ENCODE measurements at regions not wholly inside any gene's neighbourhood (a gene's known extent, or its start where the extent isn't known, plus 50 kb on each side); places are given as distances from the start of the nearest gene placed in this dataset.

DNA sequence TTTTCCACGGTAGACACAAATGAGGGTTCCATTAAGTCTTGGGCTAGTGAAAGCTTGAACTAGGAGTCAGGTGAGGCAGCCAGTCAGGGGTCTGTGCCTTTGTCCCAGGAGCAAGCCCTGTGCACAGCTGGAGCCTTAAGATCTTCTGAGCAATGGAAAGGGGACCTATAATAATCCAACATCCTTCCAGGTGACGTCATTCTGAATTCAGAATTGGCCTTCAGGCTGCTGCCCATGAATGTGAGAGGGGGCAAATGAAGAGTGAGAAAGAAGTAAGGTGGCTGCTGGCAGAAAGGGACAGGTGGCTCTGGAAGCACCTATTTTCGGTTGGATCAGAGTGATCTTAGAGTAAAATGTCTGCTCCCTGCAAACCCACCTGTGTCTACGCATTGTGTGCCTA lies 488.1 kb upstream of the CDH5 start:
- no peak overlapping the region for H3K4me2 ChIP-seq
- no peak overlapping the region for H3K9ac ChIP-seq
- TF ChIP-seq, protein P1, sequence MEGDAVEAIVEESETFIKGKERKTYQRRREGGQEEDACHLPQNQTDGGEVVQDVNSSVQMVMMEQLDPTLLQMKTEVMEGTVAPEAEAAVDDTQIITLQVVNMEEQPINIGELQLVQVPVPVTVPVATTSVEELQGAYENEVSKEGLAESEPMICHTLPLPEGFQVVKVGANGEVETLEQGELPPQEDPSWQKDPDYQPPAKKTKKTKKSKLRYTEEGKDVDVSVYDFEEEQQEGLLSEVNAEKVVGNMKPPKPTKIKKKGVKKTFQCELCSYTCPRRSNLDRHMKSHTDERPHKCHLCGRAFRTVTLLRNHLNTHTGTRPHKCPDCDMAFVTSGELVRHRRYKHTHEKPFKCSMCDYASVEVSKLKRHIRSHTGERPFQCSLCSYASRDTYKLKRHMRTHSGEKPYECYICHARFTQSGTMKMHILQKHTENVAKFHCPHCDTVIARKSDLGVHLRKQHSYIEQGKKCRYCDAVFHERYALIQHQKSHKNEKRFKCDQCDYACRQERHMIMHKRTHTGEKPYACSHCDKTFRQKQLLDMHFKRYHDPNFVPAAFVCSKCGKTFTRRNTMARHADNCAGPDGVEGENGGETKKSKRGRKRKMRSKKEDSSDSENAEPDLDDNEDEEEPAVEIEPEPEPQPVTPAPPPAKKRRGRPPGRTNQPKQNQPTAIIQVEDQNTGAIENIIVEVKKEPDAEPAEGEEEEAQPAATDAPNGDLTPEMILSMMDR (conservative IDR thresholded peaks at IDR 0.05; ENCODE audit: low read depth, low read length): no peak
- no peaks in the 10 kb centered on the region for H3K79me2 ChIP-seq (ENCODE audit: insufficient read depth, low read depth)
- H3K4me3 ChIP-seq (IDR thresholded peaks at IDR 0.05; ENCODE audit: insufficient read depth, low read depth, low read length): no peak overlapping the region
- no peak overlapping the region for H3K27ac ChIP-seq
- no peak overlapping the region for H2AFZ ChIP-seq (ENCODE audit: low read depth)
- H3K36me3 ChIP-seq (ENCODE audit: insufficient read depth): no peaks in the 10 kb centered on the region
- H3K4me1 ChIP-seq (ENCODE audit: low read depth, poor library complexity, severe bottlenecking): no peaks in the 10 kb centered on the region
- H4K20me1 ChIP-seq (ENCODE audit: insufficient read depth): no peaks in the 10 kb centered on the region
- H3K27me3 ChIP-seq (ENCODE audit: insufficient read depth, low read depth): no peaks in the 10 kb centered on the region

DNA sequence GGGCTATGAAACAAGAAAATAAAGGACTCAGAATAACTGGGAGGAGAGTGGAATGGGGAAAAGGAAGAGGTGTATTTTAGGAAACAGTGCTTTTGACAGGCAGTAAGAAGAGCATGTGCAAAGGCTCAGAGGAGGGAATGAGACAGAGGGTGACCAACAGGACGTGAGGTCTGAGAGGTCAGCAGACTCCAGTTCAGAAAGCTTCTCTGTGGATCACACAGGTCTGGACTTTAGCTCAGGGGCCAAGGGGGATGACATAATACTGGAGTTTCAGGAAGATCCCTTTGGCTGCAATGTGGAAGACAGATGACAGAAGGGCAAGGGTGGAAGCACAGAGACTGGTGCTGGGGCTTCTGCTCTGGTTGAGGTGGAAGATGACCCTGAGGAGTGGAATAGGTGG lies 489.9 kb upstream of the CDH5 start:
- no peak overlapping the region for H3K9ac ChIP-seq
- no peaks in the 10 kb centered on the region for H3K4me1 ChIP-seq (ENCODE audit: low read depth, poor library complexity, severe bottlenecking)
- H3K36me3 ChIP-seq (ENCODE audit: insufficient read depth): no peaks in the 10 kb centered on the region
- no peak overlapping the region for H3K4me2 ChIP-seq
- TF ChIP-seq, protein P1 (conservative IDR thresholded peaks at IDR 0.05; ENCODE audit: low read depth, low read length): no peak
- no peak overlapping the region for H3K4me3 ChIP-seq (IDR thresholded peaks at IDR 0.05; ENCODE audit: insufficient read depth, low read depth, low read length)
- H2AFZ ChIP-seq (ENCODE audit: low read depth): no peak overlapping the region
- H3K27ac ChIP-seq: no peak overlapping the region
- H3K27me3 ChIP-seq (ENCODE audit: insufficient read depth, low read depth): no peaks in the 10 kb centered on the region
- H4K20me1 ChIP-seq (ENCODE audit: insufficient read depth): no peaks in the 10 kb centered on the region
- no peaks in the 10 kb centered on the region for H3K79me2 ChIP-seq (ENCODE audit: insufficient read depth, low read depth)

DNA sequence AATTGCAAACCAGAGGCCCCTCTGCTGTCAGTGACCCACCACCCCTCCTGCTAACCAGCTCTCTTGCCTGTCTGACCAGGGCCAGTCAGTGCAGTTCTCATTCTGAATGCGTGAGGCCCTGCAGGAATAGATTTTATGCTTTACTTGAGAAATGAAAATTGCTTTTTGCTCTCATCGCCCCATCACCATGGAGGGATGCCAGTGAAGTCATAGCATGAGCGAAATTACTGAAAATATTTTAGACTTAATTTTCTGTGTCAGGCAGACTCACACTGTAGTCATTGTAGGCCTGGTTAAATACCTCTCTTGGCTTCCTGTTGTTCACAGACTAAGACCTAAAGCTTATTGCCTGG lies 490.5 kb upstream of the CDH5 start:
- H3K4me2 ChIP-seq: no peak overlapping the region
- H3K4me1 ChIP-seq (ENCODE audit: low read depth, poor library complexity, severe bottlenecking): no peaks in the 10 kb centered on the region
- H3K27me3 ChIP-seq (ENCODE audit: insufficient read depth, low read depth): no peaks in the 10 kb centered on the region
- no peak overlapping the region for H3K27ac ChIP-seq
- TF ChIP-seq, protein P1 (conservative IDR thresholded peaks at IDR 0.05; ENCODE audit: low read depth, low read length): no peak
- H3K9ac ChIP-seq: no peak overlapping the region
- no peaks in the 10 kb centered on the region for H4K20me1 ChIP-seq (ENCODE audit: insufficient read depth)
- H3K4me3 ChIP-seq (IDR thresholded peaks at IDR 0.05; ENCODE audit: insufficient read depth, low read depth, low read length): no peak overlapping the region
- no peak overlapping the region for H2AFZ ChIP-seq (ENCODE audit: low read depth)
- H3K36me3 ChIP-seq (ENCODE audit: insufficient read depth): no peaks in the 10 kb centered on the region
- no peaks in the 10 kb centered on the region for H3K79me2 ChIP-seq (ENCODE audit: insufficient read depth, low read depth)

DNA sequence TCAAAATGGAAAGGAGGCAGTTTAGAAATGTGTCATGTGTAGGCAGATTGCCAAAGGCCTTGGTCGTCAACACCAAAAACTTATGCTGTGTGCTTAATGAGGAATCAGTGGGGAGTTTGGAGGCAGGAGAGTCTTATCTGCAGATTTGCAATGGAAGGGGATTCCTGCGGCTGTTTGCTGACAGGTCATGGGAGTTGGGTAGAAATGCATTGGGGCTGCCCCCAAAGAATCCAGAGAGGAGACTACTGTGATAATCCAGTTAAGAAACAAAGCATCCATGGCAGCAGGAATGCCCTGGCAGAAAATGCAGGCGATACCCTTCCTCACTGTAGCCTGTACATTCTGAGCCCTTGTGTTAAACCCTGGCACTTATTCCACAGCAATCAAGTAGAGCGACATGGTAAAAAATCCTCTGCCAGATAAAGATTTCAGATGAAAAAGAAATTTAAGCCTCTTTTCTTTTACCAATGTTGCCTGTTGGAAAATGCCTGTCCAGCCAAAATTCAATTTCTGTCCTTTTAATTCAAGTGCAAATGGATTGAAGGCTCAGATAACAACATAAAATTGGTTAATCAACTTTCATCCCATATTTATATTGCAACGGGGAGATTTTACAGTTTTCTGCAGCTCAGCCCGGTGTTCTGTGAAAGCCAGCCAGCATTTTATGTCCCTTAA lies 491.0 kb upstream of the CDH5 start:
- Histone ChIP-seq H4K20me1 (ENCODE audit: insufficient read depth) (no peaks in the 10 kb centered on the region), H3K27me3 (ENCODE audit: insufficient read depth, low read depth) (no peaks in the 10 kb centered on the region), H3K4me3 (IDR thresholded peaks at IDR 0.05; ENCODE audit: insufficient read depth, low read depth, low read length) (no peak overlapping the region), H3K36me3 (ENCODE audit: insufficient read depth) (no peaks in the 10 kb centered on the region), H3K9ac (no peak overlapping the region), H3K4me1 (ENCODE audit: low read depth, poor library complexity, severe bottlenecking) (no peaks in the 10 kb centered on the region), H3K27ac (no peak overlapping the region), H2AFZ (ENCODE audit: low read depth) (no peak overlapping the region), H3K4me2 (no peak overlapping the region), H3K79me2 (ENCODE audit: insufficient read depth, low read depth) (no peaks in the 10 kb centered on the region)
- TF ChIP-seq, protein P1 (conservative IDR thresholded peaks at IDR 0.05; ENCODE audit: low read depth, low read length): no peak
